D721Med (cell line): ENCODE measurements at regions not wholly inside any gene's neighbourhood (a gene's known extent, or its start where the extent isn't known, plus 50 kb on each side); places are given as distances from the start of the nearest gene placed in this dataset.

Experiments used
- DNase-seq: peaks from one replicate; pipeline ENCODE4 v3.0.0; 2011; ENCODE audit warnings: low spot score; ENCODE audit not compliant: insufficient read length
- FAIRE-seq: peaks from 2 replicates; lab custom pipeline; 2011; peaks lifted over from hg19 to GRCh38; lab: Jason Lieb, UNC
- TF ChIP-seq, protein P1 (sequence below): IDR thresholded peaks from 2 replicates; pipeline ENCODE4 v1.5.1; 2012; ENCODE audit warnings: mild to moderate bottlenecking, control low read depth; ENCODE audit not compliant: insufficient read depth; ENCODE audit errors: missing control alignments

DNA sequence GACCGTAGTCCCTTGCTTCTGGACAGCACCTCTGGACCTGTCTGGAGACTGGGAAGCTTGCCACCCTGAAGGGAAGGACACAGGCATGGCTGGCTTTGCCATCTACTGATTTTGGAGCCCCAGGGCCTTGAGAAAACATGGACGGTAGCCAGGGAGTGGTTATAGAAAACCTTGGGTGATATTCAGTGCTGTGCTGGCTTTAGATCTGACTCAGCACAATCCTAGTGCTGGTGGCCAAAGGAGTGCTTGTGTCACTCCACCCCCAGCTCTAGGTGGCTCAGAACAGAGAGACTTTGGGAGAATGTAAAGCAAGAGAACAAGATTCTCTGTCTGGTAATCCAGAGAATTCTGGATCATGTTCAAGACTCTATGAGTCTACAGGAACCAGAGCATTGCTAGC is 214.5 kb upstream of the IGF1 start:
- FAIRE-seq, result no peak
- no peak for DNase-seq
- TF ChIP-seq, protein P1, sequence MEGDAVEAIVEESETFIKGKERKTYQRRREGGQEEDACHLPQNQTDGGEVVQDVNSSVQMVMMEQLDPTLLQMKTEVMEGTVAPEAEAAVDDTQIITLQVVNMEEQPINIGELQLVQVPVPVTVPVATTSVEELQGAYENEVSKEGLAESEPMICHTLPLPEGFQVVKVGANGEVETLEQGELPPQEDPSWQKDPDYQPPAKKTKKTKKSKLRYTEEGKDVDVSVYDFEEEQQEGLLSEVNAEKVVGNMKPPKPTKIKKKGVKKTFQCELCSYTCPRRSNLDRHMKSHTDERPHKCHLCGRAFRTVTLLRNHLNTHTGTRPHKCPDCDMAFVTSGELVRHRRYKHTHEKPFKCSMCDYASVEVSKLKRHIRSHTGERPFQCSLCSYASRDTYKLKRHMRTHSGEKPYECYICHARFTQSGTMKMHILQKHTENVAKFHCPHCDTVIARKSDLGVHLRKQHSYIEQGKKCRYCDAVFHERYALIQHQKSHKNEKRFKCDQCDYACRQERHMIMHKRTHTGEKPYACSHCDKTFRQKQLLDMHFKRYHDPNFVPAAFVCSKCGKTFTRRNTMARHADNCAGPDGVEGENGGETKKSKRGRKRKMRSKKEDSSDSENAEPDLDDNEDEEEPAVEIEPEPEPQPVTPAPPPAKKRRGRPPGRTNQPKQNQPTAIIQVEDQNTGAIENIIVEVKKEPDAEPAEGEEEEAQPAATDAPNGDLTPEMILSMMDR, result no peak

DNA sequence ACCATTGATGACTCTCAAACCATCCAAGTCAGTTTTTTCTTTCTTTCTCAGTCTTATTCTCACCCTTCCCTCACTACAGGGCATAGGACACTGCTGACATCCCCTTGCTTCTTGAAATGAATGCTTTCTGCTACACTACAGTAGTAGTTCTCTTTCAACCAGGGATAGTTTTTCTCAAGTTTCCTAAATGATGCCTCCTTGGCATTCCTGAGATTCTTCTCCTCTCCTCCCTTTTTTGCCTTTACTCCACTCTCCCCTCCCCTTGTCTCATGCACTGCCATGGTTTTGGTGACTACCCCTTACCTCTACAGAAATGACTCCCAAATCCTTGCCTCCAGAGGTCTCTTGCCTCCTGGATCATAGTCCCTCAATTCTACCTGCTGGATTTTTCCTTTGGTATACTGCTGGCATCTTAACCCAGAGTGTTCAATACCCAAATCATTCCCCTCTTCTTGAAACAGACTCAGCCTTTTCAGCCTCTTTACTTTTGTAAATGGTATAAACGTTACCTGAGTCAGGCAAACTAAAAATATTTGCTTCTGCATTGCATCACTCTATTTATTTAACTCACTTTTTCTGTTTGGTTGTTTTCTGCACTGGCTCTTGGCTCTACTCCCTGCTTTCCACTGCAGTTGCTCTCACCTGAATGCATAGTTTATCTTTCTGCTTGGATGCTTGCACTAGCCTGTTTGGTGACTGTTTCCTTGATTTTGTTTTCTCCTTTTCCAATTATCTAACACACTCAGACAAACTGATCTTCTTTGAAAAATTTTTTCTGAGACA is 211.6 kb upstream of the IGF1 start:
- DNase-seq, result no peak
- FAIRE-seq, result no peak
- TF ChIP-seq, protein P1, result no peak

DNA sequence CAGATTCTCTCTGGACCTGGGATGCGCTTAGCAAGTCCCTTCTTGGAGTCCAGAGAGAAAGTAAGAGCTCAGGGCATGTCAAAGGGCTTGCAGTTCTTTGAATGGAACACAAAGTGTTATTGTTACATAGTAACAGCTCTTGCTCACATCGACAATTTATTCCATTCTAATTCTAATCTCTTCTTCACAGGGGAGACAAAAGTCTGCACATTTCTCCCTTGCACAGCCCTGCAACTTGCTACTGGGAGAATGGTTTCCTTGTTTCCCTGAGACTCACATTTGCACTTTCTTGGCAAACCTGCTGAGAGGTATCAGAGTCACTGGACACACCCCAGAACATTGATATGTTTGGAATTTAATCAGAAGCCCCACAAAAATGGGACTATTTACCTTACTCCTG is 209.9 kb upstream of the IGF1 start:
- no peak for DNase-seq
- no peak for FAIRE-seq
- TF ChIP-seq, protein P1, result no peak

DNA sequence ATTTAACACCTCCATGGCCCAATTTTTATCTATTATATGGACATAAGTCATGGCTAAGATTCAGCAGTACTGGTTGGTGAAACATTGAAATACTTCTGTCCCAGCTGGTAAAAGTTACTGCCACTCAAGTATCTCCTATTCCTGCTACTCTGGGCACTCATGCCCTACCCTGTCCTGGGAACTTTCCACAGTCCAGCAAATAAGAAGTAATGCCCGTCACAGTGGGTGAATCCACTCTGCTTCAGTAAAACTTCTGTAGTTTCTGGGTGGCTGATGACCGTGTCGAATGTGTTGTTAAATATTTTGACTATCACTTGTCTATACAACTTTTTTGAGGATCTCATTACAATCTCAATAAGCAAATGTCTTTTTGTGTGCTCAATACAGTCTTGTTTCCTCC is 209.3 kb upstream of the IGF1 start:
- TF ChIP-seq, protein P1, result no peak
- no peak for DNase-seq
- FAIRE-seq, result no peak

DNA sequence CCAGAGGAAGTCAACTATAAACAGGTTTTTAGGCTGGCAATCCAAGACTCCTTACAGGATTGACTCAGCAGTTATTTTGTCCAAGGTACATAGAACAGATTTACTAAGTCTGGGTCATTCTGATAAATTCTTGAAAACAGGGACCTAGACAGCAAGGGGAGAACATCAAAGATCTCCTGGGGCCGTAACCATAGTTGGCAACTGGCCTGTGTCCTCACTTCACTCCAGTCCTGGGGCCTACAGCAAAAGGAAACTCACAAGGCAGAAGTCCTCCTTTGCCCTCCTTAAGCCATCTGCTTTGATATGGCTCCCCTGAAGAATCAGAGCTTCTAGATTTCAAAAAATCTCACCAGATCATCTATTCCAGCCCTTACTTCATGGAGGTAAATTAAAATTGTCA is 207.2 kb upstream of the IGF1 start:
- TF ChIP-seq, protein P1, result no peak
- FAIRE-seq, result no peak
- no peak for DNase-seq

DNA sequence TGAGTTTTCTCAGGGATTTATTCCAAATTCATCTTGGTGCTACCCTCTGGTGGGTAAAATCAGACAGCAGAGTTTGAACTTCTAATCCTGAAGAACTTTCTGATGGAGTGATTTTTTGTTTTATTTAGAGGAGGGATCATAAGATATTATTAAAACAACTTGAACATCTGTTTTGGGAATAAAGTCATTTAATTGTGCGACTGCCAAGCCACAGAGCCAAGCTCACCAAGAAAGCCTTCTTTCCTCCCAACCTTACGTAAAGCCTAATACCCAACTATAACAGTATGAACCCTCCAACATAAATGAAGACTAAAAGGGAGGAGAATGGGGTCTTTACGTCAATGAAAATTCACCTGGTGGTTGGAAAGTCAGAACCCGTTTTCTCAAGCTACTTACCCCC is 205.5 kb upstream of the IGF1 start:
- no peak for FAIRE-seq
- TF ChIP-seq, protein P1, result no peak
- DNase-seq, result no peak

DNA sequence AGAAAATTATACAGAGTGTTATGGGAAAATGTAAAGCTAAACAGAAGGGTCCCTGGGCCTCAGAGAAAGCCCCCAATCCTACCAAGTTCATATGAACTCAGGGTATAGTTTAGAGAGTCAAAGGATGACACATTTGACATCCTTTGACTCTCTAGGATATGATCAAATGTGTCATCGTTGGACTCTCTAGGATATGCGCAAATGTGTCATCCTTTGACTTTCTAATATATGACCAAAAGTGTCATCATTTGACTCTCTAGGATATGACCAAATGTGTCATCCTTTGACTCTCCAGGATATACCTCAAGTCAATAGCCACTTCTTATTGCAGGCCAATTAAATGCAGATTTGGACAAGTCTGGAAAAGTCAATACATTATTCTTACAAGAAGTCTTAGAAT is 204.8 kb upstream of the IGF1 start:
- FAIRE-seq (no peak), DNase-seq (no peak)
- TF ChIP-seq, protein P1, result no peak
